ENCODE measurements at regions not wholly inside any gene's neighbourhood (a gene's known extent, or its start where the extent isn't known, plus 50 kb on each side); places are given as distances from the start of the nearest gene placed in this dataset.

- Mint-ChIP-seq H3K27ac (no peak overlapping the region), H3K27me3 (peaks cover 13% of the 10 kb centered on the region), H3K4me1 (ENCODE audit: unreplicated experiment) (peaks cover 6% of the 10 kb centered on the region), H3K4me3 (no peak overlapping the region), H3K36me3 (no peaks in the 10 kb centered on the region), H3K9me3 (no peaks in the 10 kb centered on the region)
- no peak for TF ChIP-seq CTCF (conservative IDR thresholded peaks at IDR 0.05)
- no peak for DNase-seq (ENCODE audit: extremely low spot score, unreplicated experiment)
Observed at GRCh38 chr13:53136554-53137215, 108.1 kb downstream of the OLFM4 start.

- Mint-ChIP-seq H3K4me1 (ENCODE audit: unreplicated experiment) (peaks cover 6% of the 10 kb centered on the region), H3K9me3 (no peaks in the 10 kb centered on the region), H3K36me3 (no peaks in the 10 kb centered on the region), H3K27ac (no peak overlapping the region), H3K4me3 (no peak overlapping the region), H3K27me3 (peaks cover 3% of the 10 kb centered on the region)
- TF ChIP-seq CTCF (conservative IDR thresholded peaks at IDR 0.05): no peak
- DNase-seq (ENCODE audit: extremely low spot score, unreplicated experiment): no peak
Observed at GRCh38 chr13:53137779-53138178, 109.2 kb downstream of the OLFM4 start.

GRCh38 chr13:53138376-53139036 is 109.9 kb downstream of the OLFM4 start:
- Mint-ChIP-seq H3K27ac (no peak overlapping the region), H3K4me1 (ENCODE audit: unreplicated experiment) (peaks cover 6% of the 10 kb centered on the region), H3K36me3 (no peaks in the 10 kb centered on the region), H3K4me3 (no peak overlapping the region), H3K27me3 (peaks cover under 1% of the 10 kb centered on the region), H3K9me3 (no peaks in the 10 kb centered on the region)
- TF ChIP-seq CTCF (conservative IDR thresholded peaks at IDR 0.05): no peak
- no peak for DNase-seq (ENCODE audit: extremely low spot score, unreplicated experiment)

GRCh38 chr13:53141336-53141735 is 112.7 kb downstream of the OLFM4 start:
- Mint-ChIP-seq H3K36me3 (no peaks in the 10 kb centered on the region), H3K27me3 (peaks cover 5% of the 10 kb centered on the region), H3K9me3 (no peaks in the 10 kb centered on the region), H3K4me1 (ENCODE audit: unreplicated experiment) (peaks cover 13% of the 10 kb centered on the region), H3K27ac (no peak overlapping the region), H3K4me3 (no peak overlapping the region)
- no peak for TF ChIP-seq CTCF (conservative IDR thresholded peaks at IDR 0.05)
- no peak for DNase-seq (ENCODE audit: extremely low spot score, unreplicated experiment)

GRCh38 chr13:53142306-53142705 is 113.7 kb downstream of the OLFM4 start:
- Mint-ChIP-seq H3K4me1 (ENCODE audit: unreplicated experiment) (peaks cover 13% of the 10 kb centered on the region), H3K27ac (no peak overlapping the region), H3K9me3 (no peaks in the 10 kb centered on the region), H3K4me3 (no peak overlapping the region), H3K27me3 (peaks cover 8% of the 10 kb centered on the region), H3K36me3 (no peaks in the 10 kb centered on the region)
- no peak for DNase-seq (ENCODE audit: extremely low spot score, unreplicated experiment)
- TF ChIP-seq CTCF (conservative IDR thresholded peaks at IDR 0.05): no peak
